ENCODE measurements at regions not wholly inside any gene's neighbourhood (a gene's known extent, or its start where the extent isn't known, plus 50 kb on each side); places are given as distances from the start of the nearest gene placed in this dataset.

DNA sequence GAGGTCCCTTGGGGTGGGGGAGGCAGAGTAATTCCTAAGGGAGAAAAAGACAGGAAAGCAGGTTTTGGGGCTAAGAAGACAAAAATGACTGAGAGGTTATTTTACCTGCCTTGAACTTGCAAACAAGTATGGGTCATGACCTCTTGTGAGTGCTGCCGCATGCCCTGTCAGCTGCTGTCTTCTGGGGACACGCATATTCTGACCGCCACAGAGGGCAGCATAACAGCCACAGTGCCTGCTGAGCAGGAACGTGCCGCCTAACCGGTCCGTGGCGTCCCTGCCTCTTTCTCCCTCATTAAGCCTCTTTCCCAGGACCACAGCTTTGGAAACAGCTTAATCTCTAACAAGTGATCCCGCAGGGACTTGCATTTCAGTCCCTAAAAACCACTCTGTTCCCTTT is 51.3 kb upstream of the KCNA1 start:
- DNase-seq (ENCODE audit: low spot score) = no peak

DNA sequence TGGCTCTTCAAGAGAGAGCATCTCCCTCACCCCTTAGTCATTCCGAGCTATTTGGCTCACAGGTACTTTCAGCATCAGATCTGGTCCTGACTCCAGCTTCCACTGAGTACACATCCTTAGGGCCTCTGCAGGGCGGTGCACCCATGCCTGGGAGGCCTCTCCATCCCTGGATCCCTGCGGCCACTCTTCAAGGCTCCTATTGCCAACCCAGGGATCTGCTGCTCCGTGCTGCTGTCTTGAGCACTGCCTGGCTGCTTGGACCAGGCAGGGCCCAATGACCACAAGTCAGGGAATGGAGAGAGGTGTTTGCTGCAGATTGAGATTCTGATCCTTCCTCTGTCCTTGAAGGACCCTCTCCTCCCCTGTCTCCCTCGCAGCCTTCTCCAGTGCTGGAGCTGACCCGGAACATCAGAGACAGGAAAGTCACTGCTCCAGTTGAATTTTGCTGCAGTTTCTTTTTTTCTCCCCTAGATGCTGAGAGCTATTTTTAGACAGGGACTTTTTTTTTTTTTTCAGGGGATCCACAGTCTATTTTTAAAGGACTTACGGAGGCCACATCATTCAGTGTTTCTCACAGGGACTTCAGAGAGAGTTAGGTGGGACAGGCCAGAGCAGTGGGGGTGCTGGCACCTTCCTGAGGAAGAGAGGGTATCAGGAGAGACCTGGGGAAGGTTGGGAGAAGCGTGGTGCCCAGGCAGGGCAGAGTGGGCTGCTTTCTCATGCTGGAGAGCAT is 50.1 kb upstream of the KCNA1 start:
- no peak for DNase-seq (ENCODE audit: low spot score)
